IMR-90 (cell line): ENCODE measurements at regions not wholly inside any gene's neighbourhood (a gene's known extent, or its start where the extent isn't known, plus 50 kb on each side); places are given as distances from the start of the nearest gene placed in this dataset.

Experiments
- ATAC-seq: fragments of 200-7000 bp; cut with Tn5 transposase; 2 replicates; pipeline ENCODE4 v1.9.1; 2020; ENCODE audit warnings: low read depth, mild to moderate bottlenecking, moderate library complexity
- BruUV-seq: library from RNA; stranded (reverse); fragments of 400-500 nt; replicated peaks from 2 replicates; lab custom pipeline; 2021; lab: Mats Ljungman, UMichigan
- CTCF ChIA-PET: fragments of 300-600 bp; formaldehyde crosslinking; extraction: SDS; loops from one replicate; lab custom pipeline; 2021; ENCODE audit warnings: antibody characterized with exemption; lab: Yijun Ruan, JAX
- POLR2A ChIA-PET: fragments of 300-600 bp; sonication (Branson Sonifier 250); formaldehyde crosslinking; loops from one replicate; lab custom pipeline; 2022; ENCODE audit warnings: antibody characterized with exemption; ENCODE audit not compliant: unreplicated experiment; lab: Charles Lee
- DNase-seq: peaks from one replicate; pipeline ENCODE4 v3.0.0; 2013
- H2AFZ ChIP-seq: replicated peaks from 2 replicates; pipeline ENCODE3; 2013; ENCODE audit warnings: low read length, mild to moderate bottlenecking; ENCODE audit not compliant: poor library complexity
- H2AK5ac ChIP-seq: 2 replicates; pipeline ENCODE4 v1.6.1; 2013; ENCODE audit warnings: low read depth, low read length, inconsistent platforms
- H2AK9ac ChIP-seq: replicated peaks from 2 replicates; pipeline ENCODE3; 2013; ENCODE audit warnings: mild to moderate bottlenecking, low read depth, low read length, moderate library complexity; ENCODE audit not compliant: poor library complexity
- H2BK120ac ChIP-seq: 2 replicates; pipeline ENCODE4 v1.6.1; 2013; ENCODE audit warnings: low read depth, low read length, inconsistent platforms
- H2BK15ac ChIP-seq: 3 replicates; pipeline ENCODE4 v1.6.1; 2013; ENCODE audit warnings: low read depth, low read length, inconsistent platforms
- H2BK20ac ChIP-seq: 2 replicates; pipeline ENCODE4 v1.6.1; 2013; ENCODE audit warnings: low read depth, mild to moderate bottlenecking, inconsistent platforms, low read length, moderate library complexity
- H2BK5ac ChIP-seq: 2 replicates; pipeline ENCODE4 v1.6.1; 2013; ENCODE audit warnings: mild to moderate bottlenecking, low read depth, low read length, inconsistent platforms; ENCODE audit not compliant: poor library complexity, severe bottlenecking
- H3K14ac ChIP-seq: replicated peaks from 2 replicates; pipeline ENCODE4 v1.6.1; 2013; ENCODE audit warnings: low read depth, low read length, inconsistent platforms
- H3K18ac ChIP-seq: 2 replicates; pipeline ENCODE4 v1.6.1; 2013; ENCODE audit warnings: low read depth, low read length, control low read depth
- H3K23ac ChIP-seq: 2 replicates; pipeline ENCODE4 v1.6.1; 2013; ENCODE audit warnings: low read depth, low read length, inconsistent platforms
- H3K27ac ChIP-seq: 2 replicates; pipeline ENCODE4 v1.5.1; 2013; ENCODE audit warnings: mild to moderate bottlenecking, control low read depth, low read length; ENCODE audit not compliant: insufficient read depth
- H3K27me3 ChIP-seq: 2 replicates; pipeline ENCODE4 v1.6.1; 2013; ENCODE audit warnings: low read length; ENCODE audit not compliant: control insufficient read depth, insufficient read depth
- H3K36me3 ChIP-seq: 2 replicates; pipeline ENCODE4 v1.6.1; 2013; ENCODE audit warnings: low read length, mixed read lengths; ENCODE audit not compliant: control insufficient read depth, insufficient read depth
- H3K4ac ChIP-seq: 2 replicates; pipeline ENCODE4 v1.6.1; 2013; ENCODE audit warnings: low read depth, low read length, inconsistent platforms
- H3K4me1 ChIP-seq: 2 replicates; pipeline ENCODE4 v1.6.1; 2013; ENCODE audit warnings: low read length, mixed read lengths; ENCODE audit not compliant: control insufficient read depth, insufficient read depth
- H3K4me2 ChIP-seq: 2 replicates; pipeline ENCODE4 v1.6.1; 2013; ENCODE audit warnings: low read depth, mild to moderate bottlenecking, control low read depth, low read length, moderate library complexity
- H3K4me3 ChIP-seq: 2 replicates; pipeline ENCODE4 v1.5.1; 2013; ENCODE audit warnings: low read depth, mild to moderate bottlenecking, control low read depth, low read length, moderate library complexity; ENCODE audit not compliant: insufficient read depth
- H3K56ac ChIP-seq: 2 replicates; pipeline ENCODE4 v1.6.1; 2013; ENCODE audit warnings: low read length, inconsistent platforms; ENCODE audit not compliant: insufficient read depth; ENCODE audit errors: extremely low read depth
- H3K79me1 ChIP-seq, 2 experiments: 2 replicates each; pipeline ENCODE4 v1.6.1; 2013; ENCODE audit warnings: low read length in 2 of 2, inconsistent platforms in 1 of 2, low read depth in 1 of 2
- H3K9ac ChIP-seq: 2 replicates; pipeline ENCODE4 v1.6.1; 2013; ENCODE audit warnings: low read depth, low read length, control low read depth
- H3K9me1 ChIP-seq: 2 replicates; pipeline ENCODE4 v1.6.1; 2013; ENCODE audit warnings: low read length, inconsistent platforms; ENCODE audit not compliant: insufficient read depth
- H3K9me3 ChIP-seq: 2 replicates; pipeline ENCODE4 v1.6.1; 2013; ENCODE audit warnings: low read length; ENCODE audit not compliant: control insufficient read depth, insufficient read depth
- H4K20me1 ChIP-seq: 2 replicates; pipeline ENCODE4 v1.6.1; 2013; ENCODE audit warnings: low read length, inconsistent platforms; ENCODE audit not compliant: insufficient read depth
- H4K5ac ChIP-seq: 2 replicates; pipeline ENCODE4 v1.6.1; 2013; ENCODE audit warnings: mild to moderate bottlenecking, low read depth, low read length, control low read depth
- H4K8ac ChIP-seq, 2 experiments: 2 replicates each; pipeline ENCODE4 v1.6.1; 2013; ENCODE audit warnings: low read depth in 2 of 2, low read length in 2 of 2, control low read depth in 1 of 2, inconsistent platforms in 1 of 2
- H4K91ac ChIP-seq: 2 replicates; pipeline ENCODE4 v1.6.1; 2013; ENCODE audit warnings: low read depth, low read length, inconsistent platforms; ENCODE audit not compliant: insufficient read depth
- BHLHE40 ChIP-seq: fragments of 150-350 bp; IDR thresholded peaks from 2 replicates; pipeline ENCODE4 v1.6.1; 2016; ENCODE audit warnings: mild to moderate bottlenecking, low read depth, low read length
- CHD1 ChIP-seq: IDR thresholded peaks from 2 replicates; pipeline ENCODE4 v1.6.1; 2012; ENCODE audit warnings: low read depth, low read length, improper control_type of control experiment
- FOS ChIP-seq: fragments of 150-350 bp; IDR thresholded peaks from 2 replicates; pipeline ENCODE4 v1.6.1; 2016; ENCODE audit warnings: low read depth, low read length
- MAZ ChIP-seq: IDR thresholded peaks from 2 replicates; pipeline ENCODE4 v1.6.1; 2012; ENCODE audit warnings: low read depth, mild to moderate bottlenecking, low read length, improper control_type of control experiment, moderate library complexity, borderline replicate concordance
- MXI1 ChIP-seq: IDR thresholded peaks from 2 replicates; pipeline ENCODE4 v1.6.1; 2012; ENCODE audit warnings: low read depth, mild to moderate bottlenecking, low read length, moderate library complexity, borderline replicate concordance
- NFE2L2 ChIP-seq: fragments of 150-350 bp; IDR thresholded peaks from 2 replicates; pipeline ENCODE4 v1.6.1; 2016; ENCODE audit warnings: low read depth, mild to moderate bottlenecking, low read length
- POLR2A ChIP-seq: IDR thresholded peaks from 2 replicates; pipeline ENCODE4 v1.6.1; 2012; ENCODE audit warnings: mild to moderate bottlenecking, low read depth, low read length
- RAD21 ChIP-seq: IDR thresholded peaks from 2 replicates; pipeline ENCODE4 v1.6.1; 2012; ENCODE audit warnings: low read length, improper control_type of control experiment
- WGBS, 2 experiments: methylation state at CpG; one replicate each; pipeline versions ENCODE4 v1.1.5 to v1.1.7; 2013; ENCODE audit warnings: missing lambda C conversion rate in 2 of 2; ENCODE audit not compliant: insufficient read length in 1 of 2; ENCODE audit errors: extremely low coverage in 2 of 2; 5-methylcytosine and 5-hydroxymethylcytosine counted together
- dilution Hi-C: fragments of 300-500 bp; cut with HindIII; formaldehyde crosslinking; loops from one replicate; pipeline ENCODE4 v1.14.3; 2018; ENCODE audit warnings: low sequenced_read_pairs; ENCODE audit not compliant: unreplicated experiment
- in situ Hi-C: fragments of 300-500 bp; cut with MboI; formaldehyde crosslinking; loops from 3 replicates; pipeline ENCODE4 v1.14.3; 2019; ENCODE audit warnings: low sequenced_read_pairs, inconsistent platforms, mixed read lengths
- intact Hi-C: fragments of 100-400 bp; cut with micrococcal nuclease; formaldehyde crosslinking; loops from 2 replicates; pipeline ENCODE4 v1.10.0; 2022
- TF ChIP-seq, protein P1 (sequence below): fragments of 150-350 bp; IDR thresholded peaks from 2 replicates; pipeline ENCODE4 v1.6.1; 2017; ENCODE audit warnings: mild to moderate bottlenecking, antibody characterized with exemption, low read length, low read depth
- TF ChIP-seq, protein P2 (sequence below): fragments of 150-350 bp; IDR thresholded peaks from 2 replicates; pipeline ENCODE4 v1.6.1; 2016; ENCODE audit warnings: low read depth, mild to moderate bottlenecking, low read length, moderate library complexity, borderline replicate concordance
- TF ChIP-seq, protein P3 (sequence below): conservative IDR thresholded peaks from 2 replicates; pipeline ENCODE4 v1.5.1; 2012; ENCODE audit warnings: mild to moderate bottlenecking, low read depth, low read length, improper control_type of control experiment

DNA sequence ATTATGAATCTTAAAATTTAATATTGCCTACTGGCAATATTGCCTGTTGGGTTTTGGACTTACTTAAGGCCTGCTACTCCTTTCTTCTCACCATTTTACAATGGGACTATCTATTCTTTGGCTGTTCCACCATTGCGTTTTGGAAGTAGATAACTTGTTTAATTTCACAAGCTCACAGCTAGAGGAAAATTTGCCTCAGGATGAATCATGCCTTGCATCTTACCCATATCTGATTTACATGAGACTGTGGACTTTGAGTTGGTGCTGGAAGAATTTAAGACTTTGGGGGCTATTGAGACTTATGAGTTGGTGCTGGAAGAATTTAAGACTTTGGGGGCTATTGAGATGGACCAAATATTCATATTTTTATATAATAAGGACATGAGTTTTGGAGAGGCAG, 662.6 kb downstream of the METTL15 start:
- Histone ChIP-seq H3K9me1 (peaks cover 3% of the 10 kb centered on the region; the same call in 1 of the 2 replicates), H3K18ac (no peak overlapping the region), H2BK5ac (no peak overlapping the region), H3K4me3 (no peak overlapping the region), H3K23ac (no peak overlapping the region), H3K9me3 (peaks cover 8% of the 10 kb centered on the region), H4K91ac (no peak overlapping the region), H3K56ac (no peak overlapping the region), H2BK120ac (peak overlapping the region; percentile 17; the same call in 1 of the 2 replicates), H3K36me3 (no peaks in the 10 kb centered on the region), H4K20me1 (no peaks in the 10 kb centered on the region), H2BK20ac (no peak overlapping the region), H3K4ac (no peak overlapping the region), H3K4me2 (no peak overlapping the region), H4K5ac (no peak overlapping the region), H3K4me1 (no peaks in the 10 kb centered on the region; the same call in 1 of the 2 replicates), H3K14ac (0 out of 2 replicates have a peak overlapping the region, but pooled peaks have one; percentile 36), H3K79me1 (no peaks in the 10 kb centered on the region), H2AK9ac (no peak overlapping the region), H2BK15ac (0 out of 3 replicates have a peak overlapping the region, but pooled peaks have one; percentile 23), H3K9ac (no peak overlapping the region), H3K27me3 (no peaks in the 10 kb centered on the region), H4K8ac (0 out of 4 replicates have a peak overlapping the region, but pooled peaks of 1 of the 2 experiments have one; percentile 29), H2AFZ (no peak overlapping the region), H3K27ac (no peak overlapping the region), H2AK5ac (no peak overlapping the region)
- DNase-seq (peak; percentile 26), ATAC-seq (no peak; the same call in 1 of the 2 replicates)
- no CpG with 5 or more reads among the region's 1 CpG for WGBS, 2 experiments
- TF ChIP-seq FOS: no peak
- TF ChIP-seq MXI1: no peak
- TF ChIP-seq RAD21: no peak
- TF ChIP-seq BHLHE40: no peak
- TF ChIP-seq, protein P1, sequence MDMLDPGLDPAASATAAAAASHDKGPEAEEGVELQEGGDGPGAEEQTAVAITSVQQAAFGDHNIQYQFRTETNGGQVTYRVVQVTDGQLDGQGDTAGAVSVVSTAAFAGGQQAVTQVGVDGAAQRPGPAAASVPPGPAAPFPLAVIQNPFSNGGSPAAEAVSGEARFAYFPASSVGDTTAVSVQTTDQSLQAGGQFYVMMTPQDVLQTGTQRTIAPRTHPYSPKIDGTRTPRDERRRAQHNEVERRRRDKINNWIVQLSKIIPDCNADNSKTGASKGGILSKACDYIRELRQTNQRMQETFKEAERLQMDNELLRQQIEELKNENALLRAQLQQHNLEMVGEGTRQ: no peak
- no peak for TF ChIP-seq NFE2L2
- TF ChIP-seq, protein P2, sequence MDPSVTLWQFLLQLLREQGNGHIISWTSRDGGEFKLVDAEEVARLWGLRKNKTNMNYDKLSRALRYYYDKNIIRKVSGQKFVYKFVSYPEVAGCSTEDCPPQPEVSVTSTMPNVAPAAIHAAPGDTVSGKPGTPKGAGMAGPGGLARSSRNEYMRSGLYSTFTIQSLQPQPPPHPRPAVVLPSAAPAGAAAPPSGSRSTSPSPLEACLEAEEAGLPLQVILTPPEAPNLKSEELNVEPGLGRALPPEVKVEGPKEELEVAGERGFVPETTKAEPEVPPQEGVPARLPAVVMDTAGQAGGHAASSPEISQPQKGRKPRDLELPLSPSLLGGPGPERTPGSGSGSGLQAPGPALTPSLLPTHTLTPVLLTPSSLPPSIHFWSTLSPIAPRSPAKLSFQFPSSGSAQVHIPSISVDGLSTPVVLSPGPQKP: no peak
- TF ChIP-seq, protein P3, sequence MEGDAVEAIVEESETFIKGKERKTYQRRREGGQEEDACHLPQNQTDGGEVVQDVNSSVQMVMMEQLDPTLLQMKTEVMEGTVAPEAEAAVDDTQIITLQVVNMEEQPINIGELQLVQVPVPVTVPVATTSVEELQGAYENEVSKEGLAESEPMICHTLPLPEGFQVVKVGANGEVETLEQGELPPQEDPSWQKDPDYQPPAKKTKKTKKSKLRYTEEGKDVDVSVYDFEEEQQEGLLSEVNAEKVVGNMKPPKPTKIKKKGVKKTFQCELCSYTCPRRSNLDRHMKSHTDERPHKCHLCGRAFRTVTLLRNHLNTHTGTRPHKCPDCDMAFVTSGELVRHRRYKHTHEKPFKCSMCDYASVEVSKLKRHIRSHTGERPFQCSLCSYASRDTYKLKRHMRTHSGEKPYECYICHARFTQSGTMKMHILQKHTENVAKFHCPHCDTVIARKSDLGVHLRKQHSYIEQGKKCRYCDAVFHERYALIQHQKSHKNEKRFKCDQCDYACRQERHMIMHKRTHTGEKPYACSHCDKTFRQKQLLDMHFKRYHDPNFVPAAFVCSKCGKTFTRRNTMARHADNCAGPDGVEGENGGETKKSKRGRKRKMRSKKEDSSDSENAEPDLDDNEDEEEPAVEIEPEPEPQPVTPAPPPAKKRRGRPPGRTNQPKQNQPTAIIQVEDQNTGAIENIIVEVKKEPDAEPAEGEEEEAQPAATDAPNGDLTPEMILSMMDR: no peak
- no peak for TF ChIP-seq MAZ
- no peak for TF ChIP-seq CHD1
- TF ChIP-seq POLR2A: no peak
- ChIA-PET POLR2A (no interaction called here), CTCF (no interaction called here)
- dilution Hi-C loops (no loop called here), intact Hi-C loops (no loop called here), in situ Hi-C loops (no loop called here)
- BruUV-seq: no TSS peak
